A673 (cell line): ENCODE measurements at regions not wholly inside any gene's neighbourhood (a gene's known extent, or its start where the extent isn't known, plus 50 kb on each side); places are given as distances from the start of the nearest gene placed in this dataset.

Source experiments
- CTCF ChIP-seq: fragments of 300-800, 200-600 bp; sonication (generic); conservative IDR thresholded peaks from 2 replicates; pipeline ENCODE4 v1.5.1; 2017; ENCODE audit warnings: low read depth, mild to moderate bottlenecking, antibody characterized with exemption, low read length, moderate library complexity, mixed read lengths
- EZH2 ChIP-seq: fragments of 200-600 bp; sonication (generic); IDR thresholded peaks from 2 replicates; pipeline ENCODE4 v1.6.1; 2017; ENCODE audit warnings: borderline replicate concordance, low read depth, mild to moderate bottlenecking, mixed read lengths, antibody characterized with exemption, low read length; ENCODE audit not compliant: poor library complexity, severe bottlenecking

- TF ChIP-seq CTCF = no peak
- no peak for TF ChIP-seq EZH2
These were observed 367.2 kb downstream of the SMOC2 start for GRCh38 chr6:168808232-168808631.
